Neural cell (in vitro differentiated cells): ENCODE measurements at regions not wholly inside any gene's neighbourhood (a gene's known extent, or its start where the extent isn't known, plus 50 kb on each side); places are given as distances from the start of the nearest gene placed in this dataset.

ENCODE experiments used
- H2AFZ ChIP-seq: fragments of 200-600, 300-800 bp; sonication (generic), shearing (Covaris generic); 2 replicates; pipeline ENCODE4 v1.6.0; 2014; ENCODE audit warnings: low read depth, mild to moderate bottlenecking, antibody characterized with exemption, low read length, moderate library complexity
- H3F3A ChIP-seq: fragments of 200-600 bp; shearing (Covaris generic); 2 replicates; pipeline ENCODE4 v1.6.1; 2016; ENCODE audit warnings: mild to moderate bottlenecking, moderate library complexity, mixed read lengths, antibody characterized with exemption, low read length; ENCODE audit not compliant: insufficient read depth, poor library complexity, severe bottlenecking
- H3K27ac ChIP-seq: fragments of 200-600, 300-800 bp; sonication (generic), shearing (Covaris generic); 2 replicates; pipeline ENCODE4 v1.5.1; 2014; ENCODE audit warnings: mild to moderate bottlenecking, low read length, moderate library complexity
- H3K27me3 ChIP-seq: fragments of 300-800, 200-600 bp; sonication (generic), shearing (Covaris generic); 2 replicates; pipeline ENCODE4 v1.6.0; 2014; ENCODE audit warnings: mild to moderate bottlenecking, low read depth, low read length, moderate library complexity; ENCODE audit not compliant: insufficient read depth
- H3K36me3 ChIP-seq: fragments of 300-800, 200-600 bp; sonication (generic), shearing (Covaris generic); 2 replicates; pipeline ENCODE4 v1.5.1; 2014; ENCODE audit warnings: mild to moderate bottlenecking, antibody characterized with exemption, low read length, moderate library complexity; ENCODE audit not compliant: insufficient read depth
- H3K4me2 ChIP-seq: fragments of 300-800, 200-600 bp; sonication (generic), shearing (Covaris generic); 2 replicates; pipeline ENCODE4 v1.6.0; 2014; ENCODE audit warnings: mild to moderate bottlenecking, low read length
- H3K4me3 ChIP-seq: fragments of 300-800, 200-600 bp; sonication (generic), shearing (Covaris generic); 2 replicates; pipeline ENCODE4 v1.5.1; 2014; ENCODE audit warnings: mild to moderate bottlenecking, low read length, moderate library complexity
- H3K79me2 ChIP-seq: fragments of 200-600 bp; shearing (Covaris generic); replicated peaks from 2 replicates; pipeline ENCODE4 v1.6.0; 2014; ENCODE audit warnings: mild to moderate bottlenecking, low read length, moderate library complexity; ENCODE audit not compliant: insufficient read depth
- H3K9ac ChIP-seq: fragments of 300-800, 200-600 bp; sonication (generic), shearing (Covaris generic); 2 replicates; pipeline ENCODE4 v1.6.1; 2016; ENCODE audit warnings: mild to moderate bottlenecking, low read length, mixed read lengths
- H3K9me2 ChIP-seq: fragments of 200-600 bp; shearing (Covaris generic); 2 replicates; pipeline ENCODE4 v1.6.1; 2016; ENCODE audit warnings: mild to moderate bottlenecking, low read length, mixed read lengths; ENCODE audit not compliant: insufficient read depth
- H3K9me3 ChIP-seq: fragments of 200-600, 300-800 bp; sonication (generic), shearing (Covaris generic); 2 replicates; pipeline ENCODE4 v1.6.1; 2016; ENCODE audit warnings: mild to moderate bottlenecking, mixed run types, low read length, moderate library complexity, mixed read lengths
- H4K20me1 ChIP-seq: fragments of 200-600 bp; shearing (Covaris generic); 2 replicates; pipeline ENCODE4 v1.6.1; 2016; ENCODE audit warnings: mild to moderate bottlenecking, mixed run types; ENCODE audit not compliant: insufficient read depth
- CTCF ChIP-seq: fragments of 450-650 bp; IDR thresholded peaks from 2 replicates; pipeline ENCODE4 v1.5.1; 2014; ENCODE audit warnings: antibody characterized with exemption, mild to moderate bottlenecking, moderate library complexity; ENCODE audit not compliant: poor library complexity, severe bottlenecking
- EP300 ChIP-seq: fragments of 450-650 bp; conservative IDR thresholded peaks from 2 replicates; pipeline ENCODE4 v1.6.1; 2014; ENCODE audit warnings: antibody characterized with exemption, mild to moderate bottlenecking, moderate library complexity; ENCODE audit not compliant: poor library complexity, severe bottlenecking
- EZH2 ChIP-seq: fragments of 200-600, 300-800 bp; shearing (Covaris generic), sonication (generic); IDR thresholded peaks from 2 replicates; pipeline ENCODE4 v1.6.1; 2014; ENCODE audit warnings: antibody characterized with exemption, low read length, borderline replicate concordance, mild to moderate bottlenecking; ENCODE audit not compliant: insufficient read depth, poor library complexity, severe bottlenecking
- MXI1 ChIP-seq: fragments of 450-650 bp; conservative IDR thresholded peaks from 2 replicates; pipeline ENCODE4 v1.6.1; 2014; ENCODE audit warnings: antibody characterized with exemption, mild to moderate bottlenecking; ENCODE audit not compliant: poor library complexity, severe bottlenecking
- POLR2AphosphoS5 ChIP-seq: IDR thresholded peaks from 2 replicates; pipeline ENCODE4 v1.6.1; 2012
- RAD21 ChIP-seq: fragments of 450-650 bp; conservative IDR thresholded peaks from 2 replicates; pipeline ENCODE4 v1.6.1; 2014; ENCODE audit warnings: antibody characterized with exemption, mild to moderate bottlenecking, moderate library complexity
- REST ChIP-seq: IDR thresholded peaks from 2 replicates; pipeline ENCODE4 v1.6.1; 2012; ENCODE audit warnings: borderline replicate concordance
- SMC3 ChIP-seq: fragments of 450-650 bp; conservative IDR thresholded peaks from 2 replicates; pipeline ENCODE4 v1.6.1; 2014; ENCODE audit warnings: antibody characterized with exemption, mild to moderate bottlenecking, moderate library complexity; ENCODE audit not compliant: poor library complexity
- TAF1 ChIP-seq: IDR thresholded peaks from 2 replicates; pipeline ENCODE4 v1.6.1; 2012; ENCODE audit warnings: low read depth

- no peaks in the 10 kb centered on the region for H4K20me1 ChIP-seq
- H3K4me2 ChIP-seq, result no peak overlapping the region
- no peaks in the 10 kb centered on the region for H3K27me3 ChIP-seq
- H3K9me3 ChIP-seq, result no peaks in the 10 kb centered on the region
- no peak overlapping the region for H3K4me3 ChIP-seq
- no peak overlapping the region for H3K27ac ChIP-seq
- no peak for TF ChIP-seq CTCF
- no peak for TF ChIP-seq RAD21
- no peak for TF ChIP-seq EZH2
- no peak for TF ChIP-seq SMC3
- no peak for TF ChIP-seq MXI1
- TF ChIP-seq POLR2AphosphoS5, result no peak
- H3K79me2 ChIP-seq, result no peaks in the 10 kb centered on the region
- no peak overlapping the region for H2AFZ ChIP-seq
- no peaks in the 10 kb centered on the region for H3F3A ChIP-seq
- H3K9ac ChIP-seq, result no peak overlapping the region
- no peaks in the 10 kb centered on the region for H3K36me3 ChIP-seq
- H3K9me2 ChIP-seq, result peaks cover 3% of the 10 kb centered on the region
Observed at GRCh38 chr6:126437205-126437604, 97.3 kb downstream of the CENPW start.

- H3K4me3 ChIP-seq, result no peak overlapping the region
- H3F3A ChIP-seq, result no peaks in the 10 kb centered on the region
- H3K4me2 ChIP-seq, result no peak overlapping the region
- H3K79me2 ChIP-seq, result no peaks in the 10 kb centered on the region
- H3K9me2 ChIP-seq, result peaks cover 3% of the 10 kb centered on the region
- H4K20me1 ChIP-seq, result no peaks in the 10 kb centered on the region
- H3K27ac ChIP-seq, result no peak overlapping the region
- H3K9ac ChIP-seq, result no peak overlapping the region
- TF ChIP-seq MXI1, result no peak
- no peak for TF ChIP-seq REST
- no peak for TF ChIP-seq EP300
- TF ChIP-seq POLR2AphosphoS5, result no peak
- no peak for TF ChIP-seq EZH2
- TF ChIP-seq CTCF, result no peak
- TF ChIP-seq SMC3, result no peak
- TF ChIP-seq RAD21, result no peak
- TF ChIP-seq TAF1, result no peak
- H2AFZ ChIP-seq, result no peak overlapping the region
- H3K9me3 ChIP-seq, result no peaks in the 10 kb centered on the region
- H3K36me3 ChIP-seq, result no peaks in the 10 kb centered on the region
- H3K27me3 ChIP-seq, result no peaks in the 10 kb centered on the region
Observed at GRCh38 chr6:126439040-126439439, 99.1 kb downstream of the CENPW start.
